GM21619 (cell line): ENCODE measurements at regions not wholly inside any gene's neighbourhood (a gene's known extent, or its start where the extent isn't known, plus 50 kb on each side); places are given as distances from the start of the nearest gene placed in this dataset.

ENCODE experiments used
- ATAC-seq: cut with Tn5 transposase; IDR thresholded peaks from one replicate; pipeline ENCODE4 v1.9.1; 2021; ENCODE audit not compliant: unreplicated experiment

DNA sequence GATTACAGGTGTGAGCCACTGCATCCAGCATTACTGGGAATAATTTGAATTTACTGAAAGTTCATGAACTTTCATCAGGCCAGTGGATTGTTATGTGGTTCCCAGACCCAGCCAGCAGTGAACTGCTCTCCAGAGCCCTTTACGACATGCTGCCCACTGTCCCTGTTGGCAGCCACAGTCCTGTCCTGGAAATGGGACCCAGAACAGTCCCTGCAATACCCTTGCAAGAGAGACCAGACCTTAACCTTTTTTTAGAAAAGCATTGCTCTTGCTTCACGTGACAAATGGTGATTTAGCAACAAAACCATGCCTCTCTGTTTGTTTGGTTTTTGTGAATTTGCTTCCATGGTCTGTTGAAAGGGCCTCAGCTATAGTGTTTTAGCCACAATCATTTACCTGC, 367.3 kb upstream of the C2CD4B start:
- no peak for ATAC-seq

DNA sequence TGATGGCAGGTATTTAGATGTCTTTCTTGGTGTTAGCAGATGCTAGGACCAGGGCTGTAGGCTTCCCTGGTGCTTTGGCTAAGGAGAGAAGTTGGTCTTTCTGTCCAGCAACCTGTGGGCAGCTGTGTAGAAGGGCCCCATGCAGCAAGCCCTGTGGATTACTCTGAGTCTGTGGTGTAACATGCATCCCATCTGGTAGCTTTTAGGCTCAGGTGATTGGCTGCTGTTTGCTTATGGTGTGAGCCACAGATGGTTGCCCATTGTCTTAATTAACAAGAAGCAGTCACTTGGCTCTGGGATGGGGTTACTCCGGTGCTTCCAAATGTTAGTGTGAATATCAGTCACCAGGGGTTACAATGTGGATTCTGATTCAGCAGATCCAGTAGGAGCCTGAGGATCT, 368.6 kb upstream of the C2CD4B start:
- ATAC-seq = no peak

DNA sequence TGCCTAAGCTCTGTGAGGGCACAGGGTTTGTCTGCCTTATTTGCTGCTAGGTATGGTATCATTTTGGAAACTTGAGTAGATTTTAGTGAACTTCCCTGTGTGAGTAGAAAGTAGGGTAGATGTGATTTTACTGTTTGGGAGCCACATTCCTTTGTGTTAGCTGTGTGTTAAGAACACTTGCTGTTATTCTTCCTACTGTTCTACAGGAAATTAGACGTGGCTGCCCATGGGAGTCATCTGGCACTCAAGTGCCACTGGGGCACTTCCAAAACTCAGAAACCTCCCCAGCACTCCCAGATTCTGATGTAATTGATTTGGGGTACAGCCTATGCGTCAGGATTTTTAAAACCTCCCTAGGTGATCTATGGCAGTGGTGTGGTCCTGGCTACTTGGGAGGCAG, 369.9 kb upstream of the C2CD4B start:
- ATAC-seq = no peak

DNA sequence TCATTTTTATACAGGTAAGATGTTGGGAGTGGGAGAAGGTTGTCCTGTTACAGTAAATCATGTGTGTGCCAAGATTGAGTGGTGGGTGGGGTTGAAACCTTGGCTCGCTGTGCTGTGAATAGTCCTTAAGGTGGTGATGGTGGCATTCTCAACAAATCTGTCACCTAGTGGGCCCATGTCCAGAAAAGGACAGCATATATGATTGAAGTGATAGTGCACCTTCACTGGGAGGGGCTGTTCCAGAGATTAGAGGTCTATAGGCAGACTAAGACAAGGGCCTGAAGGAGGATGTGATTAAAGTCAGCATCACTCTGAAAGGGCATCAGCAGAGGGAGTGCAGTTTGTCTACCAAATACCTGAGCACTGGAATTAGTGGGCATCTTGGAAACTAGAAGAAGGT, 374.2 kb upstream of the C2CD4B start:
- ATAC-seq = no peak

DNA sequence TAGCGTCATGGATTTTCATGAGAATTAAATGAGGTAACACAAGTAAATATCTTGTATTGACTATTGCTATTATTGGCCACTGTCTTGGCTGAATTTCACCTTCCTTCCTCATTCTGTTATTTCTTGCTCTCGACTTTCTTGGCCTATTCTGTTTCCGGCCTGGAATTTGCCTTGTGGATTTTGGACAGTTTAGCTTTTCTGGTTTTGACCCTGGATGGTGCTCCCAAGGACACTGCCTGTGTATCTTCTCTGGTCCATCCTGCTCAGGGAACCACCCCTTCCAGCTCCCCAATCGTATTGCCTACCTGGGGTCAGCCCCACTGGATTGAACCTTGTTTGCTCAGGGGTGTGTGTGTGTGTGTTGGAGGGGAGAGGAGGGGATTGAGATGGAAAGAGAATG, 376.2 kb upstream of the C2CD4B start:
- ATAC-seq = no peak

DNA sequence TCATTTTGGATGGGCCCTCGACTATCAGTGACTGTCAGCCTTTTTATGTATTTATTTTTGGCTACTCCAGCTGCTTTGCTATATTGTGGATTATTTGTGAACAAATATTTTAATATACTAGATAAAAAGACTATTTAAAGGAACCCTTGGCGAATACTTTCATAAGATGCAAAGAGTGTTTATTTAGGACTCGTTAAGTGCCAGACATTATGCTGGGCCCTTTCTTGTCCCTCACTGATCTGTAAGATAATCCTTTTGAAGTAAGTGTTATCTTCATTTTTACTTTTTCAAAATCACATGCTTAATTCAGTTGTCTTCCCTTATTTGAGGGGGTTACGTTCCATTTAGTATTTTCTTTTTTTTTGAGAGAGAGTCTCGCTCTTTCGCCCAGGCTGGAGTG, 376.8 kb upstream of the C2CD4B start:
- no peak for ATAC-seq

DNA sequence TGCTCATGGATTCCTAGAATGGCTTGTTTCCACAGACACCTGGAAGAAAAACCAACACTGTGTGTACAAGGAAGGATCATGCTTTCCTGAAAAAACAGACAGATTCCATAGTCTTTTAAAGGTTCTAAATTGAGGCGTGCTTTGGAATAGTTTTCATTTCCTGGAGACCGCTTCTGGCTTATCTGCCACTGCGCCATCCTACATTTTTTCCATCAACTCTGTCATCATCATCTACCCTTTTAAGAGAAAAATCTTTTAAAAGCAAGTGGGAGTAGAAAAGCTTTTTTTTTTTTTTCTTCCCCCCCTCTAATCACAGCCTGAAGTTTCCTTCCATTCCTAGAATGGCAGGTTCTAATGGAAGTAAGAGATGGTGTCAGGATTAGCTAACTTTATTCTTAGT, 379.4 kb upstream of the C2CD4B start:
- no peak for ATAC-seq

DNA sequence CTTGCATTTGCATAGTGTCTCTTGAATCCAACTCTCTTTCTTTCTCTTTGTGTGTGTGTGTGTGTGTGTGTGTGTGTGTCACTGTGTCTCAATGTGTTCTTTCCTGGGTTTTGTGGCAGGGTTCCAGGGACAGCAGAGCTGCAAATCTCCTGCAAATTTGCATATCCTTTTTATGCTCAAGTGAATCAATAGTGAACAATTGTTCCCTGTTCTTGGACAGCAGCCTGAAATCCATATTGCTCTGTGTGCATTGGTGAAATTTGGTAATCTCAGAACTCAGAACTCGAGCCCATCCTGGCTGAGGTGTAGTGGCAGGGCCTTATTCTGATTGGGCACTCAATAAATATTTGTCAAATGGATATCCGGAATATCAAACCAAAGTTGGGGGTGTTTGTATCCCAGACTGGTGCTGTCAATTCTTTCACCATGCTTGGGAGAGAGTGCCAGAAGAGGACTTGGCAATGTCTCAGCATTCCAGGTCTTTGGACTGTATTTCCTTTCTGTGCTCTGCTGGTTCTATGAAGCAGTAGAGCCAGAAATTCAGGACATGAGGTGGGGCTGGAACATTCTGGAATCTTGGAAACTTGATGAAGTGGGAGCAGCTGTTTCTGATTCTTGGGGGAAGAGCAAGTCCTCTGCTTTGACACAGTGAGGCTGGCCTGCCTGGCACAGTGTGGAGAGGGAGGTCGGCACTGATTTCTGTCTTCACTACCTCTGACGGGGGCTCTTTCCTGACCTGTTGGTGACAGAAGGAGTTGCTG, 380.6 kb upstream of the C2CD4B start:
- ATAC-seq = no peak

DNA sequence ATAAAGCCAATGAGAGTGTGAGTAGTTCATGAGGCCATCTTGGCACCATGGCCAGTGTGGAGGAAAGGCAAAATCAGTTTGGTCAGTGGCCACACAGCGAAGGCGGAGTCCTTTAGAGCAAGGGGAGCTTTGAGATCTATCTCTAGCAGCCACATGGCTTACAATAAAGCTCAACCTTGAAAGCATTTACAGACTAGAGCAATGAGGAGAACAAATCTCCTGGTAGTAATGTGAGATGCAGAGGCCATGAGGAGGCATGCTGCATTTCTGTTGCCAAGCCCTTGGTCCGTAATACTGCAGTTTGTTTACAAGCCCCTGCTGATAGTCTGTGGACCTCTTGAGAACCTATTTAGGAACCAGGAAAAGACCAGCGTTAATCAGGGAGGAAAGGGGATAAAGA, 381.5 kb upstream of the C2CD4B start:
- no peak for ATAC-seq

DNA sequence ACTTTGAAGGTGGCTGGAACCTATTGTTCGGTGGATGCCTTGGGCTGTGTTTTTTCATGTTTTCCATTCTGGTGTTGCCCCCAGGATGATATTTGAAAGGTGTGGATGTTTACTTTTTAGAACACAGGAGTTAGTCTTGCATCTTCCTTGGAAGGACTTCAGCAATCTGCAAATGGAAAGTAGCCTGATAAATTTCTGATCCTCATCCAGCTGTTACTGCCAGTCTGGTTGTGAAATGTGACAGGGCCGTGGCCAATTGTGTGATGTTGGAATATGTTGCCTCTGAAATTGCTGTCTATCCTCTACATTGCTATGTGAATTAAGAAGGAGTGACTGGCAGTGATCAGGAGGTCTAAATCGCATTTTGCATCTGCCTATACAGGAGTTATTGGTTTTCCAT, 382.5 kb upstream of the C2CD4B start:
- ATAC-seq = no peak

DNA sequence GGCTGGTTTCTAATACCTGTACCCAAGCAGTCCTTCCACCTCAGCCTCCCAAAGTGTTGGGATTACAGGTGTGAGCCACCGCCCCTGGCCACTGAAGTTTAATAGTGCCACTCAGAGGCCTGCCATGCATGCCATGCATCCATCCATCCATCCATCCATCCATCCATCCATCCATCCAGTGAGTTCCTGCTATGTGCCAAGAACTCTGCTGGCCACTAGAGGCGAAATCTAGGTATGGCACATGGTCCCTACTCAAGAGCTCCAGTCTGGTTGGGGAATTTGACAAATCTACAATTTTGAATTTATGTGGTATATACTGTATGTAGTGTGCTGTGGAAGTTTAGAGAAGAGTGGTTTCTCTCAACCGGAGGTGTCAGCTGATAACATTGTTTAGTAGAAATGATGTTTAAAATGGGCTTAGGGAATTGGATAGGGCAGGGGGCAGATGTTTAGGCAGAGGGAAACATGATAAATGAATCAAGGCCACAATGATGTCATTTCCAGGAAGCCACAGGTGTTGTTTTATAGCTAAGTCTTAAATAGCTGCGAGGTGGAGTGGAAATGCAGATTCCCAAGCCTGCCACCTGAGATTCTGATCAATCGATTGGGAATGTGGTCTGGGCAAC, 384.4 kb upstream of the C2CD4B start:
- ATAC-seq = no peak

DNA sequence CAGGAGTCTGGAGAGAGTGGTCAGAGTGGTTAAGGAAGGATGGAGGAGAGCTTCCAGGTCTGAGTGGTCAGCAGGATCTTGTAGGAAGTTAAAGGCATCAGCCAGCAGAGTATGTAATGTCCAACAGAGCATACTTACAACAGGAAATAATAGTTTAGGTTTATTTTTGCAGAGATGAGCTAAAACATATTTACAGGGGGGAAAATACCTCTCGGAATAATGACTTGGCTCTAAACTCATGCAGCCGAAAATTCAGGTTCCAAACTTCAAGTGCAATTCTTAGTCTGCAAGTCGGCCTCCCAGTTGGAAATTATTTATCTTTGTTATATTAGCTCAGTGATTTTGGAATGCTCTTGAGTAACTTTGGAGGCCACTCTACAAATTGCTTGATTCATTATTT, 385.0 kb upstream of the C2CD4B start:
- no peak for ATAC-seq

DNA sequence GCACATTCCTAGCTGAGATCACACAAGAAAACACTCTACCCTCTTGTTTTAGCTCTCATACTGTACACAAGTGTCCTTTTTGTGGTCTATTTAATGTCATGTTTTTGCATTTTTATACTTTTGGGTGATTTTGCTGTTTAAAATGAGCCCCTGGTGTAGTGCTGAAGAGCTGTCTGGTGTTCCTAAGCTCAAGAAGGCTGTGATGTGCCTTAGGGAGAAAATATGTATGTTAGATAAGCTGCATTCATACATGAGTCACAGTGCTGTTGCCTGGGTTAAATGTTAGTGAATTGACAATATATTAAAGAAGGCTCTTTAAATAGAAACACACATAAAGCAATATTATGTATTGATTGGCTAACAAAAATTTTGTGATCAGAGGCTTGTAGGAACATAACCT, 387.4 kb upstream of the C2CD4B start:
- ATAC-seq = no peak

DNA sequence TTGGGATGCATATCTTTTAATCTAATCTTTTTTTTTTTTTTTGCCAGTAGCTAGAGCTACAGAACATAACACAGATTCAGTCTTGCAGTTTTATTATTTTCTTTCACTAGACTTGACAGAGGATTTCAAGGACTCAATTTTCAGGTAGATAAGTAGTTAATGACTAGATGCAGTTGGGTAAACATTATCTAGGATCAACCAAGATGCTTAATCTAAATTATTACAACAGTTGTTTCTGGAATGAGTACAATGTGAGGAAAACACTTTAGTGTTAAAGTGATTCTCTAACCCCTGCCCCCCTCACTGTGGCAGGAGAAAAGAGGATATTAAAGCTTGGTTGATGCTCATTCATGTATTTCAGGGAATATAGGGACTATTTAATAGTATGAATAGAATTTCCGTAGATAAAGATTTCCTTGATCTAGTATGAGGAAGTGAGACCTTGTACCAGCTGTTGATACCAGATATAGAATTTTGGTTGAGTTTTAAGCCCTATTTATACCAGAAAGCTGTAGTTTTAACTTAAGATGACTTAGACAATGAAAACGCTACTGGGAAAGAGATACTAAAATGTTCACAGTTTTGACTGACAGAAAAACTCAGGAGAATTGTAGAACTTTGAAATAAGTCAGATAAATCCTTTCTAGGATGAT, 389.0 kb upstream of the C2CD4B start:
- no peak for ATAC-seq

DNA sequence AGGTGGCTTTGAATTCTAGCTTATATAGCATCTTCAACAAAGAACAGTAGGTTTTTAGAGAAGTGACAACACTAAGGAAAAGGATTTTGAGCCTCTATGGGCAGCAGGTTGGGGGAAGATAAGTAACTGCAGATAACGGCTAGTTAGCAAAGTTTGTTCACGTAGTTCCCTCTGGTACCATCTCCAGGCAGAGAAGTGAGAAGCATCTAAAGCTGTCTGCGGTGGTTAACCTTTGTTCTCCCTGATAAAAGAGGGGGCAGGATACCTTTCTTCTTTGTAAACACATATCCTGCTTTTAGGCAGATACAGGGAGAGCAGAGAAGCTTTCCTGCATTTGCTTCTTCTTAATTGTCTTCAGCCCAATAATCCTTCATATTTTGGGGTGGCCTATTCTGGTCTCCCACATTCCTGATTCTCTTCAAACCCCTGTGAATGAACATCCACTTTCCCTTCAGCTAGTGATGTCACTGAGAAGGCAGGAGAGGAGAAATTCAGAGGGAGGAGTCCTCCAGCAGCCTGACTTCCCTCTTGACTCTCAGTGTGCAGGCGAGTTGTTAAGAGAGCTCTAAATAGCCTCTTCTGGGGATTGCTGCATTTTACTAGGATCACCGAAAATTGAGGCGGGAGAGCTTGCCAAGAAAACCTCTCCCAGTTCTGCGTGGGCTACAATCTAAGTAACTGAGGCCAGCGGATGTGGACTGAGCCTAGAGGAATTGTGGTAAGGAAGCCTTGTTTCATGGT, 393.7 kb upstream of the C2CD4B start:
- no peak for ATAC-seq

DNA sequence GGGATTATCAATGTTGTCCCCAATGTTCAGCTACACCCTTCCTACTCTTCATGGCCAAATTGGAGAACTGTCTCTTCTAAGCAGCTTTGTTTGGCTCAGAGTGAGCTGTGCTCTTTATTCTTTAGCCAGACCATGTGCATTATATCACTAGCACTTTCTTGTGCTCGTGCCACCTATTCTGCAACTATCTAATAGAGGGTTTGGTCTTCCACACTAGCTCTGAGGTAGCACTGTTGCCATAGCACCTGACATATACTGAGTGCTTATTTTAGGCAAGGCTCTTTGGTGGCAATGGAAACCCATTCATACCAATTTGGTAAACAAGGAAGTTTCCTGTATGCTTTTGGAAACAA, 394.3 kb upstream of the C2CD4B start:
- no peak for ATAC-seq

DNA sequence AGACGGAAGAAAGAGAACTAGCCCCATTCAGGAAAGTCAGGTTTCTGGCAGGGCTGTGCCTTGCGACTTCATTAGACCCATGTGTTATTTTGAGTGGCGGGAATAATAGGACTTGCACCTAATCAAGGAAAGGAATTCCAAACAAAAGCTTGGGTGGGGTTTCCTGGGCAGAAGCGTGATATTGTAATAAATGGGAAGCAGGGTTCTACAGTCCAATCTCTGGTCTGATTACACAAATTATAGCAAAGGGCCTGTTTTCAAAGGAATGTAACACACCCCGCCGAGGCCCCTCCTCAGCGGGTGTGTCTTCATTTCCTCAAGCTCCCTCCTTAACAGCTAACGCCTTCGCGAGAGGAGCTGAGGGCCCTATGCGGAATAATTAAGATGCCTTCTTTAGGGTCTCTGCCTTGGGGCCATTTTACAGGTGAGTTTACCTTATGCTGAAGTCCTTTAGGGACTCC, 396.0 kb upstream of the C2CD4B start:
- no peak for ATAC-seq

DNA sequence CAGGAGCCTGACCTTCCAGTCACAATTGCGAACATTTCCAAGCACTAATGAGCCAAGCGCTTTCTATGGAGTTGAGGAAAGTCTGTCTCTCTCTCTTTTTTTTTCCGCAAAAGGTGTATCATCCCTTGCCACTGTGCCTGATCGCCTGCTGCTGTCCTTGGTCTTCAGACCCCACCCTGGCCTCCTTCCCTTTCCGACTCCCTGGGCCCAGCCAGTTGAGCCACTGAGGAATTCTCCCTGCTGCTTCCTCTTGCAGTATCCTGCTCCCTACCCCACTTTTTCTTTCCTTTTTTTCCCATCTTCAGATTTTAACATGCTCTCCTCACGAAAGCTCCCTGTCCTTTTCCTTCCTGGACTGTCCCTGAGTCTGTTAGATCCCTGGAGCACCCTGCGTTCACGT, 396.5 kb upstream of the C2CD4B start:
- ATAC-seq = no peak

DNA sequence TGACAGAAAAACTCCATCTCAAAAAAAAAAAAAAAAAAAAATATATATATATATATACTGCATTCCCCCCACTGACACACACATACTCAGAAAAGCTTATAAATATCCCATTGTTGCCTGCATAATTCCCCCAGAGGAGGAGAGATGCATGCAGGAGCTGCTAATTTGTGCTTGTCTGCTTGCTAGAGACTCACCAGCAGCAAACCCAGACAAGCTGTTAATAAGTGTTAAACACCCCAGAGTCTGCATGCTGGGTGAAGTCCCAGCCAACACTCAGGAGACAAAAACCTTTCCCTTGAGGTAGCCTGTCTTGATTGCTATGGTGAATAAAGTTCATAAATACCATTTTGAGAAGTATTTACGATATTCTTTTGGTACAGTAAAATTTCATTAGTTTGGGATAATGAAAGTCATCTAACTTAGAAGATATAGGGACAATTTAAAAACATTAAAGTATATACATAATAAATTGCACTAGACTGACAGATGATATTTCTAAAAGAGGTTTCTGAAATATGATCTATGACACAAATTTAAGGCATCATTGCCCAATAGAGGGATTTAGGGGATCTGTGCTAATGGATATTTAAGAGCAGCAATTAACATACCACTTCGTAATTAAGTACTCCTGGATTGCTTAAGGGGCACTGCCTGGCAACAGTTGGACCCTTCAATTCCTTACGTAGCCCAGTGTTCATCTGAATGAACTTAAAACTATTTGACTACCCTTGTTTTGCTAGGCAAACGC, 400.0 kb upstream of the C2CD4B start:
- no peak for ATAC-seq

DNA sequence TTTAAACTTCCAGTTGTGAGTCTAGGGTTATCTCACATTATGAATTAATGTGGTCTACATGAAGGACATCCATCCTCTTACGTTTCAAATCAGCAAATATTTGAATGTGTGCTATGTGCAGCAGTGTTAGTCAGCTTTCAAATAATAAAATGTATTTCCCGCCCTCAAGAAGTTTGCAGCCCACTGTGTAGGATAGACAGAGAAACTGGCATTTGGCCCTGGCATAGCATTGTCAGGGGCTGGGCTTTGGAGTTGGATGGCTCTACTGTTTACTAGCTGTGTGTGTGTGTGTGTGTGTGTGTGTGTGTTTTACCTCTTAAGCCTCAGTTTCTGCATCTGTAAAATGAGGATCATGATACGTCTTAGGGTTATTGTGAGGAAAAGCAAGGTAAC, 400.5 kb upstream of the C2CD4B start:
- no peak for ATAC-seq

DNA sequence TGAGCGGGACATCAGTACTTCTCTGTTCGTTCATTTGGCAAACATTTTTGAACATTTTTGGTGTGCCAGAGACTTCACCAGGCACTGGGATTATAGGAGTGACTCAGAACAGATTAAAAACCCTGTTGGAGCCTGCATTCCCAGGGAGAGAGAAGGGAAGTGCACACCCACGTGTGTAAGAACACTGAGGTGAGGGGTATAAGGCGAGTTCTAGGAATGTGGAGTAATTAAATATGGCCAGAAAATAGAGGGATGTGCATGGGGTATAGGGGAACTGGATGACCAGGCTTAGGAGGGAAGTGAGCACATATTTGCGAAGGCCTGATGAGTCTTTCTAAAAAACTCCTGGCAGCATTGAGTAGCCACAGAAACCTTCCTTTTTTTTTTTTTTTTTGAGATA, 401.2 kb upstream of the C2CD4B start:
- ATAC-seq = no peak
